Liver (tissue), 8 donors: ENCODE measurements at regions not wholly inside any gene's neighbourhood (a gene's known extent, or its start where the extent isn't known, plus 50 kb on each side); places are given as distances from the start of the nearest gene placed in this dataset.

Experiments used
- DNase-seq: peaks from one replicate; pipeline ENCODE4 v3.0.0-alpha.2; 2017; ENCODE audit warnings: low spot score
- H3K27ac ChIP-seq, 2 donors: one replicate each; pipeline ENCODE4 v1.7.0; 2013; ENCODE audit warnings: inconsistent platforms in 2 of 2, low read length in 2 of 2, control low read depth in 1 of 2, low read depth in 1 of 2, mild to moderate bottlenecking in 1 of 2
- H3K27me3 ChIP-seq, 4 donors: one replicate each; pipeline versions ENCODE4 v1.6.1 to v1.7.0; 2013; ENCODE audit warnings: low read length in 3 of 4, inconsistent platforms in 1 of 4, mild to moderate bottlenecking in 1 of 4, moderate library complexity in 1 of 4; ENCODE audit not compliant: control insufficient read depth in 4 of 4, insufficient read depth in 4 of 4
- H3K36me3 ChIP-seq, 4 donors: one replicate each; pipeline versions ENCODE4 v1.6.1 to v1.7.0; 2013; ENCODE audit warnings: low read length in 3 of 4, mild to moderate bottlenecking in 3 of 4, low read depth in 1 of 4, moderate library complexity in 1 of 4; ENCODE audit not compliant: control insufficient read depth in 4 of 4, insufficient read depth in 3 of 4
- H3K4me1 ChIP-seq, 4 donors: one replicate each; pipeline versions ENCODE4 v1.6.1 to v1.7.0; 2013; ENCODE audit warnings: low read length in 3 of 4, mild to moderate bottlenecking in 3 of 4, moderate library complexity in 1 of 4; ENCODE audit not compliant: control insufficient read depth in 4 of 4, insufficient read depth in 4 of 4
- H3K4me3 ChIP-seq, 3 donors: one replicate each; pipeline versions ENCODE4 v1.6.1 to v1.7.0; 2013; ENCODE audit warnings: low read length in 3 of 3, control low read depth in 1 of 3, low read depth in 1 of 3, mild to moderate bottlenecking in 1 of 3
- H3K9ac ChIP-seq, 2 donors: one replicate each; pipeline ENCODE4 v1.7.0; 2013; ENCODE audit warnings: low read length in 2 of 2, mild to moderate bottlenecking in 2 of 2, moderate library complexity in 2 of 2, control low read depth in 1 of 2, low read depth in 1 of 2
- H3K9me3 ChIP-seq, 4 donors: one replicate each; pipeline versions ENCODE4 v1.6.1 to v1.7.0; 2013; ENCODE audit warnings: low read length in 3 of 4; ENCODE audit not compliant: control insufficient read depth in 4 of 4
- FOXA1 ChIP-seq: IDR thresholded peaks from 2 replicates; pipeline ENCODE4 v1.6.1; 2016; ENCODE audit warnings: antibody characterized with exemption
- FOXA2 ChIP-seq: IDR thresholded peaks from 2 replicates; pipeline ENCODE4 v1.6.1; 2016; ENCODE audit warnings: antibody characterized with exemption
- GABPA ChIP-seq, 2 donors: IDR thresholded peaks in 1 of 2; conservative IDR thresholded peaks in 1 of 2; 2 replicates each; pipeline ENCODE4 v1.6.1; 2016; ENCODE audit warnings: antibody characterized with exemption in 2 of 2, mild to moderate bottlenecking in 1 of 2, moderate library complexity in 1 of 2
- HNF4A ChIP-seq, 2 donors: conservative IDR thresholded peaks; 2 replicates each; pipeline ENCODE4 v1.6.1; 2016; ENCODE audit warnings: antibody characterized with exemption in 2 of 2, mild to moderate bottlenecking in 2 of 2
- HNF4G ChIP-seq: IDR thresholded peaks from 2 replicates; pipeline ENCODE4 v1.6.1; 2016; ENCODE audit warnings: antibody characterized with exemption
- JUND ChIP-seq, 2 donors: IDR thresholded peaks; 2 replicates each; pipeline ENCODE4 v1.6.1; 2016; ENCODE audit warnings: antibody characterized with exemption in 2 of 2
- MAX ChIP-seq: IDR thresholded peaks from 2 replicates; pipeline ENCODE4 v1.6.1; 2016; ENCODE audit warnings: antibody characterized with exemption
- NR2F2 ChIP-seq: IDR thresholded peaks from 2 replicates; pipeline ENCODE4 v1.6.1; 2016; ENCODE audit warnings: antibody characterized with exemption
- RAD21 ChIP-seq, 2 donors: IDR thresholded peaks; 2 replicates each; pipeline ENCODE4 v1.6.1; 2016; ENCODE audit warnings: antibody characterized with exemption in 2 of 2, mild to moderate bottlenecking in 2 of 2
- RXRA ChIP-seq, 2 donors: IDR thresholded peaks; 2 replicates each; pipeline ENCODE4 v1.6.1; 2017 to 2018; ENCODE audit warnings: antibody characterized with exemption in 2 of 2, mild to moderate bottlenecking in 1 of 2
- SP1 ChIP-seq: IDR thresholded peaks from 2 replicates; pipeline ENCODE4 v1.6.1; 2018; ENCODE audit warnings: antibody characterized with exemption, mild to moderate bottlenecking
- TAF1 ChIP-seq: conservative IDR thresholded peaks from 2 replicates; pipeline ENCODE4 v1.6.1; 2016; ENCODE audit warnings: antibody characterized with exemption, mild to moderate bottlenecking
- YY1 ChIP-seq: IDR thresholded peaks from 2 replicates; pipeline ENCODE4 v1.6.1; 2016; ENCODE audit warnings: antibody characterized with exemption, mild to moderate bottlenecking
- ZBTB33 ChIP-seq: IDR thresholded peaks from 2 replicates; pipeline ENCODE4 v1.6.1; 2016; ENCODE audit warnings: antibody characterized with exemption
- WGBS: extraction: QIAGEN DNeasy Blood & Tissue Kit; methylation state at CpG from one replicate; pipeline ENCODE4 v1.1.7; 2013; 5-methylcytosine and 5-hydroxymethylcytosine counted together
- TF ChIP-seq, protein P1 (sequence below): IDR thresholded peaks from 2 replicates; pipeline ENCODE4 v1.6.1; 2016; ENCODE audit warnings: antibody characterized with exemption, mild to moderate bottlenecking
- TF ChIP-seq, protein P2 (sequence below): IDR thresholded peaks from 2 replicates; pipeline ENCODE4 v1.6.1; 2016; ENCODE audit warnings: antibody characterized with exemption
- TF ChIP-seq, protein P3 (sequence below): fragments of 150-350 bp; IDR thresholded peaks from 2 replicates; pipeline ENCODE4 v1.5.1; 2017; ENCODE audit warnings: improper control_type of control experiment, low read depth, low read length; ENCODE audit not compliant: missing input control
- donor health status: healthy.
- donor health status: healthy.
- donor health status: healthy.
- donor health status: healthy.
- donor health status: healthy.

DNA sequence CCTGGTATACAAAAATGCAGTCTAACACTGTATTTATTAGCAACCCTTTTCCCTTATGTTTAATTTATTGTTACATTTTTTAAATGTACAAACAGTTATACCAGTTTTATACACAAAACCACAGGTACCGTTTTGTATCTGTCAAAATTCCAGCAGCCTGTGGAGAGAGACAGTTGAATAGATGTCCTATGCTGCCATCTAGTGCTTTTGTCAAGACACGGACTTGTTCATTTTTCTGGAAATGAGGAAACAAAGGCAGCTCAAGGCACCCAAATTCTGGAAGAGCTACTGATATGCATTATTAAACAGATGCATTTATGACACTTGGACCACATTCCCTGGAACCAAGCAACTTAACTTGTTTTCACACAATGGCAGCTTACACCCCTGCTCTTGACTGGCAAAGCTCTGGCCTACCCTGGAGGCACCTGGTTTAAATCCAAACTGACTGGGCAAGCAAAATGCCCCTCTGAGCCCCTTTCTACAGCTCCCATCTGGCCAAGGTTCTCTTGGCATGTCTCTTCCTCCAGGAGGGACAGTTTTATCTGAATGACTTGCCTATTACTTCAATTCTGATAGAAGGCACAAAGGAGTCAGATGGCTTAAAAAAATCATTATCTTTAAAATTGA, 286.9 kb upstream of the PRKD1 start (continued):
- TF ChIP-seq, protein P1, sequence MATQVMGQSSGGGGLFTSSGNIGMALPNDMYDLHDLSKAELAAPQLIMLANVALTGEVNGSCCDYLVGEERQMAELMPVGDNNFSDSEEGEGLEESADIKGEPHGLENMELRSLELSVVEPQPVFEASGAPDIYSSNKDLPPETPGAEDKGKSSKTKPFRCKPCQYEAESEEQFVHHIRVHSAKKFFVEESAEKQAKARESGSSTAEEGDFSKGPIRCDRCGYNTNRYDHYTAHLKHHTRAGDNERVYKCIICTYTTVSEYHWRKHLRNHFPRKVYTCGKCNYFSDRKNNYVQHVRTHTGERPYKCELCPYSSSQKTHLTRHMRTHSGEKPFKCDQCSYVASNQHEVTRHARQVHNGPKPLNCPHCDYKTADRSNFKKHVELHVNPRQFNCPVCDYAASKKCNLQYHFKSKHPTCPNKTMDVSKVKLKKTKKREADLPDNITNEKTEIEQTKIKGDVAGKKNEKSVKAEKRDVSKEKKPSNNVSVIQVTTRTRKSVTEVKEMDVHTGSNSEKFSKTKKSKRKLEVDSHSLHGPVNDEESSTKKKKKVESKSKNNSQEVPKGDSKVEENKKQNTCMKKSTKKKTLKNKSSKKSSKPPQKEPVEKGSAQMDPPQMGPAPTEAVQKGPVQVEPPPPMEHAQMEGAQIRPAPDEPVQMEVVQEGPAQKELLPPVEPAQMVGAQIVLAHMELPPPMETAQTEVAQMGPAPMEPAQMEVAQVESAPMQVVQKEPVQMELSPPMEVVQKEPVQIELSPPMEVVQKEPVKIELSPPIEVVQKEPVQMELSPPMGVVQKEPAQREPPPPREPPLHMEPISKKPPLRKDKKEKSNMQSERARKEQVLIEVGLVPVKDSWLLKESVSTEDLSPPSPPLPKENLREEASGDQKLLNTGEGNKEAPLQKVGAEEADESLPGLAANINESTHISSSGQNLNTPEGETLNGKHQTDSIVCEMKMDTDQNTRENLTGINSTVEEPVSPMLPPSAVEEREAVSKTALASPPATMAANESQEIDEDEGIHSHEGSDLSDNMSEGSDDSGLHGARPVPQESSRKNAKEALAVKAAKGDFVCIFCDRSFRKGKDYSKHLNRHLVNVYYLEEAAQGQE = no peak
- TF ChIP-seq HNF4A (conservative IDR thresholded peaks at IDR 0.05) (no peak), RXRA (IDR thresholded peaks at IDR 0.05) (no peak), MAX (no peak)

GRCh38 chr14:30218907-30219306, 291.3 kb upstream of the PRKD1 start:
- Histone ChIP-seq H3K27ac (no peak overlapping the region), H3K36me3 (no peaks in the 10 kb centered on the region), H3K4me1 (peaks cover 0 to 11% (median 4%) of the 10 kb centered on the region in 4 donors), H3K9ac (no peak overlapping the region), H3K4me3 (no peak overlapping the region), H3K9me3 (no peaks in the 10 kb centered on the region), H3K27me3 (peaks cover 0 to 3% (median 0%) of the 10 kb centered on the region in 4 donors)
- 93% methylated on average over 5 of the region's 5 CpGs for WGBS
- no peak for DNase-seq
- TF ChIP-seq HNF4G (no peak), MAX (no peak), SP1 (no peak), RAD21 (IDR thresholded peaks at IDR 0.05) (no peak), YY1 (no peak), NR2F2 (no peak)
- TF ChIP-seq, protein P2, sequence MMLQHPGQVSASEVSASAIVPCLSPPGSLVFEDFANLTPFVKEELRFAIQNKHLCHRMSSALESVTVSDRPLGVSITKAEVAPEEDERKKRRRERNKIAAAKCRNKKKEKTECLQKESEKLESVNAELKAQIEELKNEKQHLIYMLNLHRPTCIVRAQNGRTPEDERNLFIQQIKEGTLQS = no peak

DNA sequence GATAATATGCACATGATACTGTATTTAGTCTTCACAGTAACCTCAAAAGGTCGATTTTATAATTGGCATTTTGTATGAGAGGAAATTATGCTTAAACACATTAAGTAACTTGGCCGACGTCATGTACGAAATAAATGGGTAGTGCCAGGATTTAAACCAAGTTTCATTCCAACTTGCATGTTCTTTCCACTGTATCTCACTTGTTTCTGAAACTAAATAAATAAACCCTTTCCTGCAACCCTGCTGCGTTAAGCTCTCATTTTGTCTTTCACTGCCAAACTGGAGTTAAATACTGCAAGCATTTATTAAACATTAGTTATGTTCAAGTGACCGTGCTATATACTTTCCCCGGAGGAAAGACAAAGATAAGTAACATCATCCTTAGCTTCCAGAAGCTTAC, 293.9 kb upstream of the PRKD1 start:
- DNase-seq = no peak
- peaks cover 0 to 2% (median 0%) of the 10 kb centered on the region in 4 donors for H3K27me3 ChIP-seq
- peaks cover 4 to 19% (median 10%) of the 10 kb centered on the region in 4 donors for H3K4me1 ChIP-seq
- no peak overlapping the region for H3K9ac ChIP-seq
- H3K36me3 ChIP-seq = no peaks in the 10 kb centered on the region
- no peak overlapping the region for H3K27ac ChIP-seq
- 67% methylated on average over 7 of the region's 7 CpGs for WGBS
- H3K9me3 ChIP-seq = no peaks in the 10 kb centered on the region
- no peak overlapping the region for H3K4me3 ChIP-seq
- TF ChIP-seq YY1 (no peak), JUND (IDR thresholded peaks at IDR 0.05) (no peak), ZBTB33 (no peak), RAD21 (IDR thresholded peaks at IDR 0.05) (no peak), FOXA1 (no peak), GABPA (IDR thresholded peaks at IDR 0.05 in 1 of 2, conservative IDR thresholded peaks at IDR 0.05 in 1 of 2) (no peak), TAF1 (no peak), NR2F2 (no peak), SP1 (no peak), RXRA (IDR thresholded peaks at IDR 0.05) (no peak), FOXA2 (no peak), HNF4A (conservative IDR thresholded peaks at IDR 0.05) (no peak), HNF4G (no peak), MAX (no peak)
- TF ChIP-seq, protein P2 = no peak
- TF ChIP-seq, protein P3, sequence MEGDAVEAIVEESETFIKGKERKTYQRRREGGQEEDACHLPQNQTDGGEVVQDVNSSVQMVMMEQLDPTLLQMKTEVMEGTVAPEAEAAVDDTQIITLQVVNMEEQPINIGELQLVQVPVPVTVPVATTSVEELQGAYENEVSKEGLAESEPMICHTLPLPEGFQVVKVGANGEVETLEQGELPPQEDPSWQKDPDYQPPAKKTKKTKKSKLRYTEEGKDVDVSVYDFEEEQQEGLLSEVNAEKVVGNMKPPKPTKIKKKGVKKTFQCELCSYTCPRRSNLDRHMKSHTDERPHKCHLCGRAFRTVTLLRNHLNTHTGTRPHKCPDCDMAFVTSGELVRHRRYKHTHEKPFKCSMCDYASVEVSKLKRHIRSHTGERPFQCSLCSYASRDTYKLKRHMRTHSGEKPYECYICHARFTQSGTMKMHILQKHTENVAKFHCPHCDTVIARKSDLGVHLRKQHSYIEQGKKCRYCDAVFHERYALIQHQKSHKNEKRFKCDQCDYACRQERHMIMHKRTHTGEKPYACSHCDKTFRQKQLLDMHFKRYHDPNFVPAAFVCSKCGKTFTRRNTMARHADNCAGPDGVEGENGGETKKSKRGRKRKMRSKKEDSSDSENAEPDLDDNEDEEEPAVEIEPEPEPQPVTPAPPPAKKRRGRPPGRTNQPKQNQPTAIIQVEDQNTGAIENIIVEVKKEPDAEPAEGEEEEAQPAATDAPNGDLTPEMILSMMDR = no peak
